ENCODE measurements at regions not wholly inside any gene's neighbourhood (a gene's known extent, or its start where the extent isn't known, plus 50 kb on each side); places are given as distances from the start of the nearest gene placed in this dataset.
"Not testable (repeated sequence)": the region's sequence is repeated elsewhere in the genome, so short reads cannot be mapped to it uniquely, and the experiment has no call there.

GRCh38 chr2:131818267-131818973 lies 290.7 kb downstream of the CCDC74A start:
- TF ChIP-seq CTCF (IDR thresholded peaks at IDR 0.05 in 8 of 11, conservative IDR thresholded peaks at IDR 0.05 in 3 of 11); POLR2A (IDR thresholded peaks at IDR 0.05): not testable (repeated sequence)
